IMR-90 (cell line): ENCODE measurements at regions not wholly inside any gene's neighbourhood (a gene's known extent, or its start where the extent isn't known, plus 50 kb on each side); places are given as distances from the start of the nearest gene placed in this dataset.
A peak's percentile ranks its signal among the peaks of the same experiment; 100 is the strongest.

Experiments
- ATAC-seq: fragments of 200-7000 bp; cut with Tn5 transposase; 2 replicates; pipeline ENCODE4 v1.9.1; 2020; ENCODE audit warnings: low read depth, mild to moderate bottlenecking, moderate library complexity
- BruUV-seq: library from RNA; stranded (reverse); fragments of 400-500 nt; replicated peaks from 2 replicates; lab custom pipeline; 2021; lab: Mats Ljungman, UMichigan
- CTCF ChIA-PET: fragments of 300-600 bp; formaldehyde crosslinking; extraction: SDS; loops from one replicate; lab custom pipeline; 2021; ENCODE audit warnings: antibody characterized with exemption; lab: Yijun Ruan, JAX
- POLR2A ChIA-PET: fragments of 300-600 bp; sonication (Branson Sonifier 250); formaldehyde crosslinking; loops from one replicate; lab custom pipeline; 2022; ENCODE audit warnings: antibody characterized with exemption; ENCODE audit not compliant: unreplicated experiment; lab: Charles Lee
- DNase-seq: peaks from one replicate; pipeline ENCODE4 v3.0.0; 2013
- H2AFZ ChIP-seq: replicated peaks from 2 replicates; pipeline ENCODE3; 2013; ENCODE audit warnings: low read length, mild to moderate bottlenecking; ENCODE audit not compliant: poor library complexity
- H2AK5ac ChIP-seq: 2 replicates; pipeline ENCODE4 v1.6.1; 2013; ENCODE audit warnings: low read depth, low read length, inconsistent platforms
- H2AK9ac ChIP-seq: replicated peaks from 2 replicates; pipeline ENCODE3; 2013; ENCODE audit warnings: mild to moderate bottlenecking, low read depth, low read length, moderate library complexity; ENCODE audit not compliant: poor library complexity
- H2BK120ac ChIP-seq: 2 replicates; pipeline ENCODE4 v1.6.1; 2013; ENCODE audit warnings: low read depth, low read length, inconsistent platforms
- H2BK15ac ChIP-seq: 3 replicates; pipeline ENCODE4 v1.6.1; 2013; ENCODE audit warnings: low read depth, low read length, inconsistent platforms
- H2BK20ac ChIP-seq: 2 replicates; pipeline ENCODE4 v1.6.1; 2013; ENCODE audit warnings: low read depth, mild to moderate bottlenecking, inconsistent platforms, low read length, moderate library complexity
- H2BK5ac ChIP-seq: 2 replicates; pipeline ENCODE4 v1.6.1; 2013; ENCODE audit warnings: mild to moderate bottlenecking, low read depth, low read length, inconsistent platforms; ENCODE audit not compliant: poor library complexity, severe bottlenecking
- H3K14ac ChIP-seq: replicated peaks from 2 replicates; pipeline ENCODE4 v1.6.1; 2013; ENCODE audit warnings: low read depth, low read length, inconsistent platforms
- H3K18ac ChIP-seq: 2 replicates; pipeline ENCODE4 v1.6.1; 2013; ENCODE audit warnings: low read depth, low read length, control low read depth
- H3K23ac ChIP-seq: 2 replicates; pipeline ENCODE4 v1.6.1; 2013; ENCODE audit warnings: low read depth, low read length, inconsistent platforms
- H3K27ac ChIP-seq: 2 replicates; pipeline ENCODE4 v1.5.1; 2013; ENCODE audit warnings: mild to moderate bottlenecking, control low read depth, low read length; ENCODE audit not compliant: insufficient read depth
- H3K27me3 ChIP-seq: 2 replicates; pipeline ENCODE4 v1.6.1; 2013; ENCODE audit warnings: low read length; ENCODE audit not compliant: control insufficient read depth, insufficient read depth
- H3K36me3 ChIP-seq: 2 replicates; pipeline ENCODE4 v1.6.1; 2013; ENCODE audit warnings: low read length, mixed read lengths; ENCODE audit not compliant: control insufficient read depth, insufficient read depth
- H3K4ac ChIP-seq: 2 replicates; pipeline ENCODE4 v1.6.1; 2013; ENCODE audit warnings: low read depth, low read length, inconsistent platforms
- H3K4me1 ChIP-seq: 2 replicates; pipeline ENCODE4 v1.6.1; 2013; ENCODE audit warnings: low read length, mixed read lengths; ENCODE audit not compliant: control insufficient read depth, insufficient read depth
- H3K4me2 ChIP-seq: 2 replicates; pipeline ENCODE4 v1.6.1; 2013; ENCODE audit warnings: low read depth, mild to moderate bottlenecking, control low read depth, low read length, moderate library complexity
- H3K4me3 ChIP-seq: 2 replicates; pipeline ENCODE4 v1.5.1; 2013; ENCODE audit warnings: low read depth, mild to moderate bottlenecking, control low read depth, low read length, moderate library complexity; ENCODE audit not compliant: insufficient read depth
- H3K56ac ChIP-seq: 2 replicates; pipeline ENCODE4 v1.6.1; 2013; ENCODE audit warnings: low read length, inconsistent platforms; ENCODE audit not compliant: insufficient read depth; ENCODE audit errors: extremely low read depth
- H3K79me1 ChIP-seq, 2 experiments: 2 replicates each; pipeline ENCODE4 v1.6.1; 2013; ENCODE audit warnings: low read length in 2 of 2, inconsistent platforms in 1 of 2, low read depth in 1 of 2
- H3K9ac ChIP-seq: 2 replicates; pipeline ENCODE4 v1.6.1; 2013; ENCODE audit warnings: low read depth, low read length, control low read depth
- H3K9me1 ChIP-seq: 2 replicates; pipeline ENCODE4 v1.6.1; 2013; ENCODE audit warnings: low read length, inconsistent platforms; ENCODE audit not compliant: insufficient read depth
- H3K9me3 ChIP-seq: 2 replicates; pipeline ENCODE4 v1.6.1; 2013; ENCODE audit warnings: low read length; ENCODE audit not compliant: control insufficient read depth, insufficient read depth
- H4K20me1 ChIP-seq: 2 replicates; pipeline ENCODE4 v1.6.1; 2013; ENCODE audit warnings: low read length, inconsistent platforms; ENCODE audit not compliant: insufficient read depth
- H4K5ac ChIP-seq: 2 replicates; pipeline ENCODE4 v1.6.1; 2013; ENCODE audit warnings: mild to moderate bottlenecking, low read depth, low read length, control low read depth
- H4K8ac ChIP-seq, 2 experiments: 2 replicates each; pipeline ENCODE4 v1.6.1; 2013; ENCODE audit warnings: low read depth in 2 of 2, low read length in 2 of 2, control low read depth in 1 of 2, inconsistent platforms in 1 of 2
- H4K91ac ChIP-seq: 2 replicates; pipeline ENCODE4 v1.6.1; 2013; ENCODE audit warnings: low read depth, low read length, inconsistent platforms; ENCODE audit not compliant: insufficient read depth
- BHLHE40 ChIP-seq: fragments of 150-350 bp; IDR thresholded peaks from 2 replicates; pipeline ENCODE4 v1.6.1; 2016; ENCODE audit warnings: mild to moderate bottlenecking, low read depth, low read length
- CEBPB ChIP-seq: IDR thresholded peaks from 2 replicates; pipeline ENCODE4 v1.6.1; 2012; ENCODE audit warnings: low read depth, low read length, improper control_type of control experiment
- ELK1 ChIP-seq: fragments of 150-350 bp; IDR thresholded peaks from 2 replicates; pipeline ENCODE4 v1.6.1; 2016; ENCODE audit warnings: low read depth, mild to moderate bottlenecking, low read length, moderate library complexity, borderline replicate concordance
- NFE2L2 ChIP-seq: fragments of 150-350 bp; IDR thresholded peaks from 2 replicates; pipeline ENCODE4 v1.6.1; 2016; ENCODE audit warnings: low read depth, mild to moderate bottlenecking, low read length
- POLR2A ChIP-seq: IDR thresholded peaks from 2 replicates; pipeline ENCODE4 v1.6.1; 2012; ENCODE audit warnings: mild to moderate bottlenecking, low read depth, low read length
- RAD21 ChIP-seq: IDR thresholded peaks from 2 replicates; pipeline ENCODE4 v1.6.1; 2012; ENCODE audit warnings: low read length, improper control_type of control experiment
- RCOR1 ChIP-seq: IDR thresholded peaks from 2 replicates; pipeline ENCODE4 v1.6.1; 2012; ENCODE audit warnings: mild to moderate bottlenecking, low read length, improper control_type of control experiment; ENCODE audit not compliant: insufficient replicate concordance
- RFX5 ChIP-seq: IDR thresholded peaks from 2 replicates; pipeline ENCODE4 v1.8.0; 2012; ENCODE audit warnings: low read depth, mild to moderate bottlenecking, low read length, moderate library complexity
- SMC3 ChIP-seq: fragments of 150-350 bp; IDR thresholded peaks from 2 replicates; pipeline ENCODE4 v1.6.1; 2016; ENCODE audit warnings: low read depth, mild to moderate bottlenecking, antibody characterized with exemption, low read length, moderate library complexity
- USF2 ChIP-seq: fragments of 150-350 bp; IDR thresholded peaks from 2 replicates; pipeline ENCODE4 v1.6.1; 2017; ENCODE audit warnings: mild to moderate bottlenecking, antibody characterized with exemption, low read length, low read depth
- WGBS, 2 experiments: methylation state at CpG; one replicate each; pipeline versions ENCODE4 v1.1.5 to v1.1.7; 2013; ENCODE audit warnings: missing lambda C conversion rate in 2 of 2; ENCODE audit not compliant: insufficient read length in 1 of 2; ENCODE audit errors: extremely low coverage in 2 of 2; 5-methylcytosine and 5-hydroxymethylcytosine counted together
- dilution Hi-C: fragments of 300-500 bp; cut with HindIII; formaldehyde crosslinking; loops from one replicate; pipeline ENCODE4 v1.14.3; 2018; ENCODE audit warnings: low sequenced_read_pairs; ENCODE audit not compliant: unreplicated experiment
- in situ Hi-C: fragments of 300-500 bp; cut with MboI; formaldehyde crosslinking; loops from 3 replicates; pipeline ENCODE4 v1.14.3; 2019; ENCODE audit warnings: low sequenced_read_pairs, inconsistent platforms, mixed read lengths
- intact Hi-C: fragments of 100-400 bp; cut with micrococcal nuclease; formaldehyde crosslinking; loops from 2 replicates; pipeline ENCODE4 v1.10.0; 2022

- no peak overlapping the region for H3K4me2 ChIP-seq
- no peak overlapping the region for H3K23ac ChIP-seq
- H2BK20ac ChIP-seq, result peak overlapping the region; percentile 62
- no peak overlapping the region for H3K4me3 ChIP-seq
- H2AK9ac ChIP-seq, result peak overlapping the region; percentile 37
- H3K18ac ChIP-seq, result no peak overlapping the region; the same call in 1 of the 2 replicates
- peak overlapping the region in 1 of 2 experiments; percentile 39; a peak in 1 of 4 replicates for H4K8ac ChIP-seq
- TF ChIP-seq CEBPB, result no peak
- no peak for TF ChIP-seq RAD21
- TF ChIP-seq RCOR1, result no peak
- TF ChIP-seq USF2, result no peak
- TF ChIP-seq NFE2L2, result no peak
- no peak for TF ChIP-seq ELK1
- no peak for TF ChIP-seq SMC3
- no peak for TF ChIP-seq RFX5
- TF ChIP-seq BHLHE40, result no peak
- no peak for TF ChIP-seq POLR2A
- no TSS peak for BruUV-seq
- peak overlapping the region; percentile 20 for H2BK5ac ChIP-seq
- DNase-seq (no peak), ATAC-seq (no peak)
- no peaks in the 10 kb centered on the region for H3K79me1 ChIP-seq
- H2AFZ ChIP-seq, result peak overlapping the region; percentile 51
- H3K4me1 ChIP-seq, result peaks cover 8% of the 10 kb centered on the region
- no peak overlapping the region for H3K14ac ChIP-seq
- in situ Hi-C loops, result no loop called here
- H3K27me3 ChIP-seq, result no peaks in the 10 kb centered on the region
- peak overlapping the region; percentile 90; the same call in 1 of the 2 replicates for H2BK120ac ChIP-seq
- H3K9me3 ChIP-seq, result no peaks in the 10 kb centered on the region
- peak overlapping the region; percentile 89 for H2AK5ac ChIP-seq
- H4K91ac ChIP-seq, result peak overlapping the region; percentile 29; the same call in 1 of the 2 replicates
- peak overlapping the region; percentile 76 for H3K4ac ChIP-seq
- ChIA-PET CTCF (interaction anchor here (0.7 kb wide), 1 partner anchor 15 kb away, joined by 3 read pairs; no protein-coding TSS in a partner anchor), POLR2A (no interaction called here)
- H2BK15ac ChIP-seq, result peak overlapping the region; percentile 73; the same call in 2 of the 3 replicates
- no peak overlapping the region for H3K9ac ChIP-seq
- H4K20me1 ChIP-seq, result no peaks in the 10 kb centered on the region; the same call in 1 of the 2 replicates
- H3K27ac ChIP-seq, result no peak overlapping the region
- 86% methylated on average over 4 of the region's 7 CpGs; no CpG with 5 or more reads in 1 of the 2 experiments for WGBS, 2 experiments
- H4K5ac ChIP-seq, result no peak overlapping the region; the same call in 1 of the 2 replicates
- H3K9me1 ChIP-seq, result peaks cover 20% of the 10 kb centered on the region
- no peak overlapping the region for H3K56ac ChIP-seq
- intact Hi-C loops, result no loop called here
- no peaks in the 10 kb centered on the region for H3K36me3 ChIP-seq
- dilution Hi-C loops, result no loop called here
Measured at GRCh38 chr1:91585982-91586381, 85.3 kb downstream of the CDC7 start.
